Naive B cell (primary cell): ENCODE measurements at regions not wholly inside any gene's neighbourhood (a gene's known extent, or its start where the extent isn't known, plus 50 kb on each side); places are given as distances from the start of the nearest gene placed in this dataset.

ENCODE experiments used
- ATAC-seq, 2 donors: fragments of 150-1000 bp; cut with Tn5 transposase; 2 replicates each; pipeline ENCODE4 v1.10.0; 2021; ENCODE audit warnings: low read depth in 2 of 2, mild to moderate bottlenecking in 2 of 2, moderate library complexity in 2 of 2
- DNase-seq: peaks from one replicate; pipeline ENCODE4 v3.0.0; 2022
- H3K27ac Mint-ChIP-seq, 6 donors: one replicate each; pipeline ENCODE4 v1.8.0; 2020 to 2022; ENCODE audit warnings: mild to moderate bottlenecking in 6 of 6, mixed read lengths in 6 of 6, moderate library complexity in 5 of 6, inconsistent platforms in 2 of 6
- H3K27me3 Mint-ChIP-seq, 3 donors: one replicate each; pipeline ENCODE4 v1.8.0; 2021 to 2022; ENCODE audit warnings: mixed read lengths in 3 of 3, mild to moderate bottlenecking in 1 of 3
- H3K36me3 Mint-ChIP-seq, 2 donors: one replicate each; pipeline ENCODE4 v1.8.0; 2020 to 2022; ENCODE audit warnings: mixed read lengths in 2 of 2, inconsistent platforms in 1 of 2, mild to moderate bottlenecking in 1 of 2
- H3K4me1 Mint-ChIP-seq, 3 donors: one replicate each; pipeline ENCODE4 v1.8.0; 2020 to 2022; ENCODE audit warnings: mixed read lengths in 3 of 3, inconsistent platforms in 1 of 3, mild to moderate bottlenecking in 1 of 3, moderate library complexity in 1 of 3
- H3K4me3 Mint-ChIP-seq, 8 donors: one replicate each; pipeline ENCODE4 v1.8.0; 2020 to 2022; ENCODE audit warnings: mild to moderate bottlenecking in 8 of 8, mixed read lengths in 8 of 8, moderate library complexity in 8 of 8, inconsistent platforms in 2 of 8
- H3K9me3 Mint-ChIP-seq, 7 donors: one replicate each; pipeline ENCODE4 v1.8.0; 2020 to 2022; ENCODE audit warnings: mixed read lengths in 7 of 7, mild to moderate bottlenecking in 5 of 7, inconsistent platforms in 2 of 7, moderate library complexity in 1 of 7

GRCh38 chr4:134777606-134778005, 576.0 kb upstream of the PABPC4L start:
- no peak for ATAC-seq
- Mint-ChIP-seq H3K4me3 (no peak overlapping the region), H3K9me3 (peaks cover 0 to 16% (median 6%) of the 10 kb centered on the region in 7 donors), H3K36me3 (no peaks in the 10 kb centered on the region), H3K4me1 (no peaks in the 10 kb centered on the region), H3K27ac (no peak overlapping the region), H3K27me3 (no peaks in the 10 kb centered on the region)
- DNase-seq = no peak

GRCh38 chr4:134773497-134774000, 572.0 kb upstream of the PABPC4L start:
- Mint-ChIP-seq H3K9me3 (peaks cover 0 to 16% (median 6%) of the 10 kb centered on the region in 7 donors), H3K27me3 (no peaks in the 10 kb centered on the region)

GRCh38 chr4:134762053-134762452, 560.5 kb upstream of the PABPC4L start:
- ATAC-seq = no peak
- Mint-ChIP-seq H3K27me3 (no peaks in the 10 kb centered on the region), H3K4me1 (no peaks in the 10 kb centered on the region), H3K27ac (no peak overlapping the region), H3K9me3 (peaks cover 0 to 7% (median 0%) of the 10 kb centered on the region in 7 donors), H3K4me3 (no peak overlapping the region), H3K36me3 (no peaks in the 10 kb centered on the region)
- no peak for DNase-seq

More at GRCh38 chr4:134773497-134774000, 572.0 kb upstream of the PABPC4L start:
- DNase-seq (no peak), ATAC-seq (no peak)
- H3K27ac Mint-ChIP-seq = no peak overlapping the region
- H3K4me1 Mint-ChIP-seq = no peaks in the 10 kb centered on the region
- no peaks in the 10 kb centered on the region for H3K36me3 Mint-ChIP-seq
- H3K4me3 Mint-ChIP-seq = no peak overlapping the region

- no peaks in the 10 kb centered on the region for H3K36me3 Mint-ChIP-seq
- no peak overlapping the region for H3K4me3 Mint-ChIP-seq
- no peak for DNase-seq
- H3K9me3 Mint-ChIP-seq = peaks cover 0 to 3% (median 0%) of the 10 kb centered on the region in 7 donors
- no peaks in the 10 kb centered on the region for H3K27me3 Mint-ChIP-seq
- no peak for ATAC-seq
- no peak overlapping the region for H3K27ac Mint-ChIP-seq
- H3K4me1 Mint-ChIP-seq = no peaks in the 10 kb centered on the region
These were observed 554.8 kb upstream of the PABPC4L start for GRCh38 chr4:134756421-134756820.

- ATAC-seq = no peak
- Mint-ChIP-seq H3K9me3 (peaks cover 0 to 2% (median 0%) of the 10 kb centered on the region in 7 donors), H3K27ac (no peak overlapping the region), H3K36me3 (no peaks in the 10 kb centered on the region), H3K4me1 (no peaks in the 10 kb centered on the region), H3K27me3 (no peaks in the 10 kb centered on the region), H3K4me3 (no peak overlapping the region)
- DNase-seq = no peak
These were observed 552.9 kb upstream of the PABPC4L start for GRCh38 chr4:134754301-134755019.

GRCh38 chr4:134753390-134753789, 551.8 kb upstream of the PABPC4L start:
- ATAC-seq (no peak), DNase-seq (no peak)
- Mint-ChIP-seq H3K27ac (no peak overlapping the region), H3K4me1 (no peaks in the 10 kb centered on the region), H3K9me3 (peaks cover 0 to 2% (median 0%) of the 10 kb centered on the region in 7 donors), H3K36me3 (no peaks in the 10 kb centered on the region), H3K4me3 (no peak overlapping the region), H3K27me3 (no peaks in the 10 kb centered on the region)

GRCh38 chr4:134747108-134747805, 545.7 kb upstream of the PABPC4L start:
- H3K27me3 Mint-ChIP-seq = no peaks in the 10 kb centered on the region
- no peak overlapping the region for H3K27ac Mint-ChIP-seq
- no peaks in the 10 kb centered on the region for H3K4me1 Mint-ChIP-seq
- no peak overlapping the region for H3K4me3 Mint-ChIP-seq
- ATAC-seq (no peak), DNase-seq (no peak)
- no peaks in the 10 kb centered on the region for H3K36me3 Mint-ChIP-seq
- H3K9me3 Mint-ChIP-seq = peaks cover 0 to 8% (median 6%) of the 10 kb centered on the region in 7 donors

- H3K27me3 Mint-ChIP-seq = no peaks in the 10 kb centered on the region
- no peaks in the 10 kb centered on the region for H3K36me3 Mint-ChIP-seq
- H3K27ac Mint-ChIP-seq = no peak overlapping the region
- DNase-seq = no peak
- no peak for ATAC-seq
- peaks cover 4 to 19% (median 7%) of the 10 kb centered on the region in 7 donors for H3K9me3 Mint-ChIP-seq
- no peak overlapping the region for H3K4me3 Mint-ChIP-seq
- H3K4me1 Mint-ChIP-seq = no peaks in the 10 kb centered on the region
These were observed 538.7 kb upstream of the PABPC4L start for GRCh38 chr4:134740290-134740689.

GRCh38 chr4:134735901-134736300, 534.3 kb upstream of the PABPC4L start:
- Mint-ChIP-seq H3K4me1 (no peaks in the 10 kb centered on the region), H3K9me3 (peaks cover 0 to 15% (median 4%) of the 10 kb centered on the region in 7 donors), H3K27me3 (no peaks in the 10 kb centered on the region), H3K27ac (no peak overlapping the region), H3K36me3 (no peaks in the 10 kb centered on the region), H3K4me3 (no peak overlapping the region)
- DNase-seq (no peak), ATAC-seq (no peak)

- ATAC-seq = no peak
- H3K27me3 Mint-ChIP-seq = no peaks in the 10 kb centered on the region
- no peaks in the 10 kb centered on the region for H3K4me1 Mint-ChIP-seq
- no peak overlapping the region for H3K27ac Mint-ChIP-seq
- DNase-seq = no peak
- H3K4me3 Mint-ChIP-seq = no peak overlapping the region
- H3K36me3 Mint-ChIP-seq = no peaks in the 10 kb centered on the region
- H3K9me3 Mint-ChIP-seq = peaks cover 0 to 9% (median 3%) of the 10 kb centered on the region in 7 donors
These were observed 526.1 kb upstream of the PABPC4L start for GRCh38 chr4:134727696-134728095.

- H3K27ac Mint-ChIP-seq = no peak overlapping the region
- no peak overlapping the region for H3K4me3 Mint-ChIP-seq
- DNase-seq = no peak
- H3K27me3 Mint-ChIP-seq = no peaks in the 10 kb centered on the region
- no peaks in the 10 kb centered on the region for H3K4me1 Mint-ChIP-seq
- no peaks in the 10 kb centered on the region for H3K36me3 Mint-ChIP-seq
- H3K9me3 Mint-ChIP-seq = peaks cover 0 to 3% (median 0%) of the 10 kb centered on the region in 7 donors
- ATAC-seq = no peak
These were observed 520.7 kb upstream of the PABPC4L start for GRCh38 chr4:134722306-134722705.

GRCh38 chr4:134720030-134720429, 518.4 kb upstream of the PABPC4L start:
- H3K4me3 Mint-ChIP-seq = no peak overlapping the region
- DNase-seq = no peak
- no peaks in the 10 kb centered on the region for H3K36me3 Mint-ChIP-seq
- H3K27ac Mint-ChIP-seq = no peak overlapping the region
- ATAC-seq = no peak
- no peaks in the 10 kb centered on the region for H3K27me3 Mint-ChIP-seq
- H3K4me1 Mint-ChIP-seq = no peaks in the 10 kb centered on the region
- H3K9me3 Mint-ChIP-seq = peaks cover 0 to 3% (median 0%) of the 10 kb centered on the region in 7 donors

- Mint-ChIP-seq H3K27me3 (no peaks in the 10 kb centered on the region), H3K4me3 (peak overlapping the region in 1 of 8 donors; percentile 44), H3K36me3 (no peaks in the 10 kb centered on the region), H3K9me3 (peaks cover 0 to 14% (median 4%) of the 10 kb centered on the region in 7 donors), H3K27ac (no peak overlapping the region), H3K4me1 (no peaks in the 10 kb centered on the region)
- ATAC-seq (no peak), DNase-seq (no peak)
These were observed 507.0 kb upstream of the PABPC4L start for GRCh38 chr4:134708616-134709015.

GRCh38 chr4:134708026-134708425, 506.4 kb upstream of the PABPC4L start:
- Mint-ChIP-seq H3K27me3 (no peaks in the 10 kb centered on the region), H3K36me3 (no peaks in the 10 kb centered on the region), H3K9me3 (peaks cover 0 to 13% (median 3%) of the 10 kb centered on the region in 7 donors), H3K4me1 (no peaks in the 10 kb centered on the region), H3K4me3 (peak overlapping the region in 1 of 8 donors; percentile 44), H3K27ac (no peak overlapping the region)
- no peak for DNase-seq
- ATAC-seq = no peak
